ENCODE measurements at regions not wholly inside any gene's neighbourhood (a gene's known extent, or its start where the extent isn't known, plus 50 kb on each side); places are given as distances from the start of the nearest gene placed in this dataset.

DNA sequence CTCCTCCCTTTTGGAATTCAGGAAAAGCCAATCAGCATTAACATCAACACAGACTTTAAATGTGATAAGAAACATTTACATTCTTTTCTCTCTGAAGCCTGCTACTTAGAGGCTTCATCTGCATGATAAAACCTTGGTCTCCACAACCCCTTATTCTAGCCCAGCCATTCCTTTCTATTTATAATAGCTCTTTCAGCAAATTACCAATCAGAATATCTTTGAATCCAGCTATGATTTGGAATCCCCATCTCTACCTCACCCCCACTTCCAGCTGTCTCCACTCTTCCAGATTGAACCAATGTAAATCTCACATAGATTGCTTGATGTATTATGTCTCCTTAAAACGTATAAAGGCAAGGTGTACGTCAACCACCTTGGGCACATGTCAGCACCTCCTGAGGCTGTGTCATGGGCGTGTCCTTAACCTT is 139.7 kb downstream of the TUSC7 start:
- no peak for DNase-seq

DNA sequence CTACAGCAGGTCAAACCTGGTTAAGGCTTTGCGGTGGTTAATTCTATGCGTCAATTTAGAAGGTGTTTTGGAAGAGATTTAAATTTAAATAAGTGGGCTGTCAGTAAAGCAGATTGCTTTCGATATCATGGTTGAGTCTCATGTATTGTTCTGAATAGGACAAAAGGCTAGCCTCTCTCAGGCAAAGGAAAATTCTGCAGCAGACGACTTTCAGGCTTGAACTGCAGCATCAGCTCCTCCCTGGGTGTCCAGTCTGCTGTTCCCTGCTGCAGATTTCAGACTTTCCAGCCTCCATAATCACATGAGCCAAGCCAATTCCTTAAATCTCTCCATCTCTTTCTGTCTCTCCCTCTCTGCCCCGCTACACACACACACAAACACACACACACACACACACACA is 143.2 kb downstream of the TUSC7 start:
- no peak for DNase-seq

- DNase-seq: no peak
Observed at GRCh38 chr3:116863270-116863770, 153.7 kb downstream of the TUSC7 start.

- DNase-seq: peak; percentile 72
Observed at GRCh38 chr3:116863822-116864589, 154.4 kb downstream of the TUSC7 start.

DNA sequence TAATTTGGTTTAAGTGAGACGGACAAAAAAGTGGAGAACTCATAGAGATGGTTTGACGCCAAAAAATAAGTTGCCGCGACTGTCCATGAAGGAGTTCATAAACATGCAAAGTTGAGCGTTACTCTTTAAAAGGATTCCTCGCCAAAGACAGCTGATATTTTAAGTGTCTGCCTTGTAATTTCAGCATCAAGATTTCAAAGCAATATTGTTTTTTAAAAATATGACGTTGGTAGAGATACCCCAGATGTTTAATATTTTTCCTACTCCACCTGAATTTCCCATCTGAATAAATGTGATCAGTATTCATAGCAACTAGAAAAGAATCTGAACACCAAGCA is 155.0 kb downstream of the TUSC7 start:
- no peak for DNase-seq

GRCh38 chr3:116870379-116870778 is 160.8 kb downstream of the TUSC7 start:
- DNase-seq: no peak

- DNase-seq: no peak
Observed at GRCh38 chr3:116871905-116872304, 162.3 kb downstream of the TUSC7 start.

DNA sequence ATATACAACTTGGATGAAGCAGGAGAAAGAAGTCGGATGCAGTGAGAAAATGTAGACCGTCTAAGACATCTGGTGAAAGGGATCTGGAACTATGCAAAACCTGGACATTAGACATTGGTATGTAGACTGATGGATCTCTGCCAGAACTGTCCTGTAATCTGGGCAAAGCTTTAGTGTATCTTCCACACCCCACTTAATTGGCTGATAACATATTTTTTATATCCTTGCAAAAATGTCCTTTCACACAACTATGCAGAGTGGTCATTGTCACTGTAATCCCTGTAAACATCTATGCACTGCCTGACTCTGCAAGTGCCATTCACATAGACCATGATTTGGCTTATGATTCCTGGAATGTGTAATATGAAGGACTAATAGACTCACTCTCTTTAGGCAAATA is 163.1 kb downstream of the TUSC7 start:
- no peak for DNase-seq

GRCh38 chr3:116873142-116873541 is 163.6 kb downstream of the TUSC7 start:
- no peak for DNase-seq

DNA sequence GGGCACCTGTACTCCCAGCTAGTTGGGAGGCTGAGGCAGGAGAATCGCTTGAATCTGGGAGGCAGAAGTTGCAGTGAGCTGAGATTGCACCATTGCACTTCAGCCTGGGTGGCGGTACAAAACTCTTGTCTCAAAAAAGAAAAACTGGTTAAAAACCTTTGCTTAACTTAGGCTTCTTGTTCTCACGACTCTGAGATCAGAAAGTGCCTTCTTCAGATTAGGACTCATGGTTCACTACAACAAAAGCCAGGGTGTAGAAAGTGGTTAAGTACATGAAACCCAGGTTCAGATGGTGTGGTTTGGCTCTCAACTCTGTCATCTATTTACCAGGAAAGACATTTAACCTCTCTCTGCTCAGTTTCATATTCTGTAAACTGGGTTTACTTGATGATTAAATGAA is 168.4 kb downstream of the TUSC7 start:
- no peak for DNase-seq

DNA sequence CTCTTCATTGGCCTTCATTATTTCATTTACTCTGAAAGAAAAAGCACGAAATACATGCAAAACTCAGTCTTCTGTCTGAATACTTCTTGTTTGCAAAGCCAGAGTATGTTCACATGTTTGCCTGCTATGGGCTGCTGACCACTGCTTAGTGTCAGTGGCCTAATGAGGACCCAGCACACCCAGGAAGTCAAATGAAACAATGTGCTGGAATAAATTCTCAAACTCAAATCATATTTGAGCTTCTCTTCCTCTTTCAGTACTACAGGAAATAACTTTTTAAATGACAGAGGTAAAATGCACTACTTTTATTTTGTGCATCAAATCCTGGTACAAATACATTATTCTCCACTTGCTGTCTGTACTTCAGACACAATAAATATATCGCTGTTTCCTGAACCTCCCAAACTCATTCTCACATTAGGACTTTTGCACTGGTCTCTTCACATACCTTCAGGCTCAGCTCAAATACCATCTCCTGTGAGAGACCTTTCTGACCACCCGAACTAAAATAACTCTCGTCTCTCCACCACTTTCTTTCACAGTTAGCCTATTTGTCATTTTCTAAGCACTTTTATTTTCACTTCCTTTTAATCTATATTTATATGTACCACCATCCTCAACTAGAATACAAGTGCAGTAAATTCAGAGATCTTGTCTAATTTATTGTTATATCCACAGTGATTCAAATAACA is 176.8 kb downstream of the TUSC7 start:
- DNase-seq: no peak

GRCh38 chr3:116896116-116896515 is 186.5 kb downstream of the TUSC7 start:
- no peak for DNase-seq

GRCh38 chr3:116897382-116897781 is 187.8 kb downstream of the TUSC7 start:
- DNase-seq: no peak

DNA sequence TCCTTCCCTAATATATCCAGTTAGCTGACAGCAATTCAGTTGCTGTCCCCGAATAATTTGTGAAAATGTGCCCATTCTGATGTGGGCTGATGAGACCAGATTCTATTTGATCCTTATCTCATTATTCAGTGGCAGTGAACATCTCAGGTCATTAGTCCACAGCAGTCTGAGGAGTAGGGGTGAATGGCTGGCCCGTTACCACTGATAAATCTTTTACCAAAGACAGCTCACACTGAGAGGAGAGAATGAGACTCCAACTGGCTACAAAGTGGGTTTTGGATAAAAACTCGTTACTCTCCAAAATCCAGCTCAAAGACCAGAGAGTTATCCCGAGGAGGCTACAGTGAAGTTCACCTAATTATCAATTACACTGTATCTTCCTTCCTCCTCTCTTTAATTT is 189.7 kb downstream of the TUSC7 start:
- no peak for DNase-seq

DNA sequence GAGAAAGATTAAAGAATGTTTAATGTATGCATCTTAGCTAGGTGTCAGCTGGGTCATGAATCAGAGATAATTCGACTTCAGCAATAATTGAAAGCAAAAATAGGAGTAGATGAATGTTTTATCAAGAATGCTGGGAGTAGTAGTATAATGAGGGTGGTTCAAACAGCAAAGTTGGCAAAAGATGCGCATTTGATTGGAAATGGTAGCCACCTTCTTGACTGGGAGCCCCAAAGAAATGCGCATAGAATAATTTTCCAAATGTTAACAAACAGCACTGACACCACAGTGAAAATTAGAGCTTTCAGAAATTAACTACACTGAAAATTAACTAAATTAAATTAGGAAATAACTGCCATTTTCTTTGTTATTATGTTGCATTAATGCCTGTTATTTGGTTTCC is 195.8 kb downstream of the TUSC7 start:
- no peak for DNase-seq

DNA sequence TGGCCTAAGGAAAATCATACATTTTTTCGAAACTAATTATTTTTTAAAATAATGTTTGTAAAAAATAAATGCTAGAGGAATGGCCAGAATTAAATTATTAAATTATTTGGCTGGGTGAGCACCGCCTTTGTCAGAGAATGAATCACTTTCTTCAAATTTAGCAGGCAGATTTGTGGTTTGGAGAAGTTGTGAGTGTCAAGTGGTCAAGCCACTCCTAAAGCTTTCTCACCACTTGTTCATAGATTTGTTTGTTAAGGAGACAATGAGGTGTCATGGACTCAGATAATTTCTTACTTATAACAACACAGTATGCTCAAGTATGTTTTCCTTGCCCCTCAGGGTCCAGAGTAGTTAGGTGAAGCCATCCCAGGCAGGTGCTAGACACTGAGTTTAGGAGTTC is 196.2 kb downstream of the TUSC7 start:
- DNase-seq: no peak

DNA sequence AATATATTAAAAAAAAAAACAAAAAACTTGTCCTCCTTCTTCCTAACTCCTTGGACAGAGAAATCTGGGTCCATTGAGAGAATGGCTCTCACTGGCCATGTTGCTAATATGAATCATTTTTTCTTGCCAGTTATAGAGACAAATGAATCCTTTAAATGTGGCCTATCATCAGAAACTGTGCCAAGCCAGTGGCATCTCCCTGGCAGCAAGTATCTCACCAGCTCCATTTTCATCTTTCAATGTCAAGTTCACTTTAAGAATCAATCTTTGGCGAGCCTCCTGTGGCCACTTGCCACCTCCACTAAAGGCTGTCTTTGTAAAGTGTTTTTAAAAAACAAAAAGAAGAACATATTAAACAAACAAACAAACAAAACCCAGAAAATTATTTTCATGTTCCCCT is 202.5 kb downstream of the TUSC7 start:
- no peak for DNase-seq

DNA sequence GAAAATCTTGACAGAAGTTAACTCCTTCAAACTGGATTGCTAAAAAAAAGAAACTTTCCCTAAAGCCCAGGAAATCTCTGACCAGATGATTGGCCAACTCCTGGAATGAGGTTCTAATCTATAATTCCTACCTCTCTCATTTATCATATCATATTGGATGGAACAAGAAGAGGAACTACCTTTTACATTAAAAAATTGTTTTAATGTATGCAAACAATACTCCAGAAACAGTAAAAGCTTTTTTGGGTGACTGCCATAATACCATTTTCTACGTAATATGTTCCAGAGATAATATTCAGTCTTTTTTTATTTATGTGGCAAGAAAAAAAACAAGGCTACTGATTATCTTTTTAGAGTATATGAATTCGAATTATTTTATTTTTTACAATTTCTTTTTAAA is 204.4 kb downstream of the TUSC7 start:
- DNase-seq: no peak

GRCh38 chr3:116916836-116917235 is 207.3 kb downstream of the TUSC7 start:
- no peak for DNase-seq

- DNase-seq: no peak
Observed at GRCh38 chr3:116920826-116921610, 211.4 kb downstream of the TUSC7 start.

DNA sequence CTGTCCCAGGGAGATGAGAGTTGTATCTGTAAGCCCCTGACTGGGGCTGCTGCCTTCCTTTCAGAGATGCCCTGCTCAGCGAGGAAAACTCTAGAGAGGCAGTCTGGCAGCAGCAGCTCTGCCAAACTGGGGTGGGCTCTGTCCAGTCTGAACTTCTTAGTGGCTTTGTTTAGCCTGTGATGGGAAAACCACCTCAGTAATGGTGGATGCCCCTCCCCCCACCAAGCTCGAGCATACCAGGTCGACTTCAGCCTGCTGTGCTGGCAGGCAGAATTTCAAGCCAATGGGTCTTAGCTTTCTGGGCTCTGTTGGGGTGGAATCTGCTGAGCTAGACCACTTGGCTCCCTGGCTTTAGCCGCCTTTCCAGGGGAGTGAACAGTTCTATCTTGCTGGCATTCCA is 218.3 kb downstream of the TUSC7 start:
- no peak for DNase-seq

DNA sequence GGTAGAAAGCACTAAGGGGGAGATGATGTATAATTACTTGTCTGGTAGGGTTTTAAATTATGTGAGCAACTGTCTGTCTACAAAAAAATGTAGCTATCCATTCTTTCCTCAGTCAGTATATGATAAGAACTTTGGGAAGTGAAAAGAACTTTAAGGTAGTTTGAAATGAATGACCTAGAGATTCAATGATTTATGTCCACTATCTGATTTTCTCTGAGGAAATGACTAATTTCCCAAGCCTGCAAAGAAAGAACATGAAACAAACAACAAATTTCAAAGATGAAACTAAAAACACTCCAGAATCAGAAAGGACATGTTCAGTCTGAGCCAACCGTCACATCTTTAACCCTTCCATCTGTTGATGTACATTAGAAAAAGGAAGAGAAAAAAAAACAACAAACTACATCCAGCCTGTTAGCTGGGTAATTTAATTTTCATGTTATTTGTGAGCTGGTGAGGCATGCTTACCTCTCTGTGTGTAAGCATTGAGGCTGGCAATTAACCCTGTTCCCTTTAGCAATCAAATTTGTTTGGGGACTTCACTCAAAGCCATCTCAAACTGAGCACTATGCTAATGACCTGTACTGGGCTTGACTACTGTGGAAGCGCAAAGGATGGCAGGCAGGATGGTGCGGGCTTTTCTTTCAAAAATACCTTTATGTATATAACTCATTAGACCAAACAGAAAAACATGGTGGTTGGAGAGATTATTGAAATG is 220.1 kb downstream of the TUSC7 start:
- DNase-seq: no peak

DNA sequence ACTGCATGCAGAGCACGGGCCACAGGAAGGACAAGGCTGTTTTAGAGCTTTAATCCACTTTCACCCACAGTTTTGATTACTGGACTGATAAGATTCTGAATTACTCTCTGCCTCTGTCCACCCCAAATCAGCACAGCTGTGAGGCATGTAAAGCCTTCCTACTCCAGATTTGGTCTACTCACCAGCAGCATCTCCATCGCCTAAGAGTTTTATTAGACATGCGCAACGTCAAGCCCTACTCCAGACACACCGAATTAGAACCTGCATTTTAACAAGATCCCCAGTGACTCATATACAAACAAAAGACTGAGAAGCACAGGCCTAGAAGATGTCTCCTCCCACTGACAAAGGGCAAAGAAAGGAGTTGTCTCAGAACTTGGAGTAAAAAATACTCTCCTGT is 221.2 kb downstream of the TUSC7 start:
- DNase-seq: no peak
